ENCODE measurements at regions not wholly inside any gene's neighbourhood (a gene's known extent, or its start where the extent isn't known, plus 50 kb on each side); places are given as distances from the start of the nearest gene placed in this dataset.

- no peak for DNase-seq (ENCODE audit: low spot score in 2 of 2)
- no peak overlapping the region for H3K4me3 ChIP-seq (ENCODE audit: low read depth, poor library complexity, severe bottlenecking)
- no peak for TF ChIP-seq POLR2A (IDR thresholded peaks at IDR 0.05)
- TF ChIP-seq CTCF (IDR thresholded peaks at IDR 0.05): no peak
- WGBS, 2 donors: 78 to 80% methylated on average over 5 of the region's 5 CpGs
- intact Hi-C loops (cut with DNase I; ENCODE audit: low total_unique reads): no loop called here
Measured at GRCh38 chr18:77658751-77659448, 409.3 kb downstream of the GALR1 start.

DNA sequence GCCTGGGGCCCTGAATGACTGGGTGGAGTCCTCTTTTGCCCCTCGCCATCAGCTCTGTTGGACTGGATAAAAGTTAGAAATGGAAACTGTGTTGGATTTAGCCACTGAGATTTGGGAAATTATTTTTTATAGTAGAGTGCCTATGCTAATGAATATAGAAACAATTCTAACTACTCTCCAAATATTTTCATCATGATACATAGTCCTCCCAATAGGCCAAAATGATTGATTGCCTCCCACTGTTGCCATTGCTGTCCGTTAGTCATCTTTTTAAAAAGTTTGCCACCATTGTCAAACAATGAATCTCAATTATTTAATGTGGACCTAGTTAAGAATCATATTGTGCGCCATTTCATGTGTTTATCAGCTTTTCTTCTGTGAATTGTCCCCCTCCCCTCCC, 417.0 kb downstream of the GALR1 start:
- DNase-seq (ENCODE audit: low spot score in 2 of 2): no peak
- intact Hi-C loops (cut with DNase I; ENCODE audit: low total_unique reads): no loop called here
- WGBS, 2 donors: 73 to 81% methylated on average over 3 of the region's 3 CpGs

DNA sequence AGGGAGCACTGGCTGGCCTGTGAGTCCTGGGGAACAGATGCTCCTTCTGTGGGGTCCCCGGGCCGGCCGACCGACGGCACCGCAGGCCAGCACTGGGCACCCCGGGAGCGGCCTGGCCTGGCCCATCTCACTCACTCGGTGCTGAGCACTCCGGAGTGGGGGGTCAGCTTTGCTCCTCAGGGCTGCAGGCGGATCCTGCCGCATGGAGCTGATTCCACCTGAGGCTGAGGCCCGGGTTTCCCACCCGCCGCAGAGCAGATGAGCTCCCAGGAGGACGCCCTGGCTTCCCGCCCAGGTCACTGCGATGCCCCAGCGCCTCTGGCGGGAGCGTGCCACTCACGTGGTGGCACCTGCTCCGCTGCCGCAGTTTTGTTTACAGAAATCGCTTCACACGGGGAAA, 418.6 kb downstream of the GALR1 start:
- TF ChIP-seq CTCF (IDR thresholded peaks at IDR 0.05): no peak
- TF ChIP-seq POLR2A (IDR thresholded peaks at IDR 0.05): no peak
- DNase-seq (ENCODE audit: low spot score in 2 of 2): no peak
- intact Hi-C loops (cut with DNase I; ENCODE audit: low total_unique reads): no loop called here
- no peak overlapping the region for H3K4me3 ChIP-seq (ENCODE audit: low read depth, poor library complexity, severe bottlenecking)
- 86 to 87% methylated on average over 10 to 14 of the region's 26 CpGs for WGBS, 2 donors

More for the DNA sequence above, 417.0 kb downstream of the GALR1 start:
- TF ChIP-seq POLR2A (IDR thresholded peaks at IDR 0.05) (no peak), CTCF (IDR thresholded peaks at IDR 0.05) (no peak)
- no peak overlapping the region for H3K4me3 ChIP-seq (ENCODE audit: low read depth, poor library complexity, severe bottlenecking)

- no peak for TF ChIP-seq CTCF (IDR thresholded peaks at IDR 0.05)
- TF ChIP-seq POLR2A (IDR thresholded peaks at IDR 0.05): no peak
- intact Hi-C loops (cut with DNase I; ENCODE audit: low total_unique reads): no loop called here
- DNase-seq (ENCODE audit: low spot score in 2 of 2): no peak
- WGBS, 2 donors: 67 to 69% methylated on average over 4 of the region's 4 CpGs
- no peak overlapping the region for H3K4me3 ChIP-seq (ENCODE audit: low read depth, poor library complexity, severe bottlenecking)
Measured at GRCh38 chr18:77669331-77669730, 419.7 kb downstream of the GALR1 start.

GRCh38 chr18:77671456-77672167, 422.0 kb downstream of the GALR1 start:
- 32 to 33% methylated on average over 23 of the region's 23 CpGs for WGBS, 2 donors
- no peak overlapping the region for H3K4me3 ChIP-seq (ENCODE audit: low read depth, poor library complexity, severe bottlenecking)
- DNase-seq (ENCODE audit: low spot score in 2 of 2): no peak
- intact Hi-C loops (cut with DNase I; ENCODE audit: low total_unique reads): no loop called here
- TF ChIP-seq CTCF (IDR thresholded peaks at IDR 0.05): no peak
